Stimulated activated CD8-positive, alpha-beta memory T cell treated with anti-CD3 and anti-CD28 coated beads, Interleukin-4, amount 100 ng/mL, for 1 hour (primary cell): ENCODE measurements at regions not wholly inside any gene's neighbourhood (a gene's known extent, or its start where the extent isn't known, plus 50 kb on each side); places are given as distances from the start of the nearest gene placed in this dataset.

Experiments used
- DNase-seq, 2 donors: peaks; one replicate each; pipeline ENCODE4 v3.0.0-alpha.2; 2020; ENCODE audit warnings: low read depth in 2 of 2, low spot score in 1 of 2

GRCh38 chr3:106168962-106169750 lies 300.3 kb upstream of the CBLB start:
- DNase-seq: no peak

- no peak for DNase-seq
Observed at GRCh38 chr3:106170636-106171035, 301.8 kb upstream of the CBLB start.

- DNase-seq: no peak
Observed at GRCh38 chr3:106172101-106172500, 303.3 kb upstream of the CBLB start.

GRCh38 chr3:106172780-106173179 lies 304.0 kb upstream of the CBLB start:
- no peak for DNase-seq

GRCh38 chr3:106175276-106175675 lies 306.5 kb upstream of the CBLB start:
- DNase-seq: no peak

- DNase-seq: peak; percentile 19 to 20
Observed at GRCh38 chr3:106176734-106177133, 307.9 kb upstream of the CBLB start.

GRCh38 chr3:106182950-106183511 lies 314.2 kb upstream of the CBLB start:
- DNase-seq: no peak

- no peak for DNase-seq
Observed at GRCh38 chr3:106183762-106184391, 315.1 kb upstream of the CBLB start.

- DNase-seq: no peak
Observed at GRCh38 chr3:106184540-106185457, 316.0 kb upstream of the CBLB start.

- no peak for DNase-seq
Observed at GRCh38 chr3:106185949-106186348, 317.1 kb upstream of the CBLB start.

- no peak for DNase-seq
Observed at GRCh38 chr3:106190296-106190695, 321.5 kb upstream of the CBLB start.

GRCh38 chr3:106191211-106191610 lies 322.4 kb upstream of the CBLB start:
- DNase-seq: no peak

GRCh38 chr3:106191913-106192312 lies 323.1 kb upstream of the CBLB start:
- no peak for DNase-seq

GRCh38 chr3:106193876-106194275 lies 325.1 kb upstream of the CBLB start:
- no peak for DNase-seq

GRCh38 chr3:106194726-106195125 lies 325.9 kb upstream of the CBLB start:
- no peak for DNase-seq

GRCh38 chr3:106197532-106198194 lies 328.9 kb upstream of the CBLB start:
- DNase-seq: no peak

- no peak for DNase-seq
Observed at GRCh38 chr3:106204160-106204868, 335.5 kb upstream of the CBLB start.

- no peak for DNase-seq
Observed at GRCh38 chr3:106206146-106206545, 337.3 kb upstream of the CBLB start.

- DNase-seq: no peak
Observed at GRCh38 chr3:106206613-106207012, 337.8 kb upstream of the CBLB start.

- no peak for DNase-seq
Observed at GRCh38 chr3:106208251-106208650, 339.4 kb upstream of the CBLB start.
